DND-41 (cell line): ENCODE measurements at regions not wholly inside any gene's neighbourhood (a gene's known extent, or its start where the extent isn't known, plus 50 kb on each side); places are given as distances from the start of the nearest gene placed in this dataset.

Source experiments
- EZH2 ChIP-seq: IDR thresholded peaks from 3 replicates; pipeline ENCODE4 v1.6.1; 2012; ENCODE audit warnings: borderline replicate concordance, low read depth, mild to moderate bottlenecking, moderate library complexity, low read length, inconsistent platforms; ENCODE audit not compliant: severe bottlenecking
- TF ChIP-seq, protein P1 (sequence below): IDR thresholded peaks from 2 replicates; pipeline ENCODE4 v1.5.1; 2012; ENCODE audit warnings: borderline replicate concordance, low read length, moderate library complexity, mild to moderate bottlenecking; ENCODE audit not compliant: poor library complexity, severe bottlenecking; ENCODE audit errors: extremely low read depth

DNA sequence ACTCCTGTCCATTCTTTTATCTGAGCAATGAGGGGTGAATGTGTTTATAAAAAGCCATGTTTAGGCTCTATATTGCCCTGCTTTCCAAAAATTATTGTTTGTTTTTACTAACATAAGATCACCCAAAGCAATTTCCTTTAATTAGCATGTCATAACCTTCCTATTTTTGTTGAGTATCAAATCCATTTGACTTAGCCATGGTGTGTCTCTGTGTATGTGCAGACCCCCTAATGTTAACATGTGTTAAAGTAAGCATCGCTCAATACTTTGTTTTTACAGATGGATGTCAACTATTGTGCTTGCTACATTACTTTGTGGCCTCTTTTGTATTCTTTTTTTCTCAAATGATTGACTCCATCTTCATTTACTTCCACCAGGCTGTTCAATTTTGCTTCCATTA is 585.4 kb downstream of the USP25 start:
- TF ChIP-seq, protein P1, sequence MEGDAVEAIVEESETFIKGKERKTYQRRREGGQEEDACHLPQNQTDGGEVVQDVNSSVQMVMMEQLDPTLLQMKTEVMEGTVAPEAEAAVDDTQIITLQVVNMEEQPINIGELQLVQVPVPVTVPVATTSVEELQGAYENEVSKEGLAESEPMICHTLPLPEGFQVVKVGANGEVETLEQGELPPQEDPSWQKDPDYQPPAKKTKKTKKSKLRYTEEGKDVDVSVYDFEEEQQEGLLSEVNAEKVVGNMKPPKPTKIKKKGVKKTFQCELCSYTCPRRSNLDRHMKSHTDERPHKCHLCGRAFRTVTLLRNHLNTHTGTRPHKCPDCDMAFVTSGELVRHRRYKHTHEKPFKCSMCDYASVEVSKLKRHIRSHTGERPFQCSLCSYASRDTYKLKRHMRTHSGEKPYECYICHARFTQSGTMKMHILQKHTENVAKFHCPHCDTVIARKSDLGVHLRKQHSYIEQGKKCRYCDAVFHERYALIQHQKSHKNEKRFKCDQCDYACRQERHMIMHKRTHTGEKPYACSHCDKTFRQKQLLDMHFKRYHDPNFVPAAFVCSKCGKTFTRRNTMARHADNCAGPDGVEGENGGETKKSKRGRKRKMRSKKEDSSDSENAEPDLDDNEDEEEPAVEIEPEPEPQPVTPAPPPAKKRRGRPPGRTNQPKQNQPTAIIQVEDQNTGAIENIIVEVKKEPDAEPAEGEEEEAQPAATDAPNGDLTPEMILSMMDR, result no peak
- TF ChIP-seq EZH2, result no peak
